DND-41 (cell line): ENCODE measurements at regions not wholly inside any gene's neighbourhood (a gene's known extent, or its start where the extent isn't known, plus 50 kb on each side); places are given as distances from the start of the nearest gene placed in this dataset.

Source experiments
- ATAC-seq: fragments of 200-7000 bp; cut with Tn5 transposase; 3 replicates; pipeline ENCODE4 v1.9.1; 2021; ENCODE audit warnings: low read depth; ENCODE audit not compliant: insufficient read depth
- DNase-seq: peaks from one replicate; pipeline ENCODE4 v3.0.0-alpha.2; 2020
- H2AFZ ChIP-seq: 2 replicates; pipeline ENCODE4 v1.6.0; 2012; ENCODE audit warnings: low read depth, low read length
- H3K27ac ChIP-seq: 2 replicates; pipeline ENCODE4 v1.5.1; 2012; ENCODE audit warnings: low read length, inconsistent platforms
- H3K27me3 ChIP-seq: fragments of 200-600 bp; sonication (generic); 2 replicates; pipeline ENCODE4 v1.6.0; 2012; ENCODE audit warnings: low read length, mild to moderate bottlenecking, inconsistent platforms; ENCODE audit not compliant: insufficient read depth, poor library complexity
- H3K36me3 ChIP-seq: 2 replicates; pipeline ENCODE4 v1.5.1; 2012; ENCODE audit warnings: low read length, inconsistent platforms; ENCODE audit not compliant: insufficient read depth
- H3K4me1 ChIP-seq: 2 replicates; pipeline ENCODE4 v1.5.1; 2012; ENCODE audit warnings: mild to moderate bottlenecking, low read length; ENCODE audit not compliant: insufficient read depth
- H3K4me2 ChIP-seq: 2 replicates; pipeline ENCODE4 v1.6.0; 2012; ENCODE audit warnings: mild to moderate bottlenecking, moderate library complexity, low read length, inconsistent platforms; ENCODE audit not compliant: insufficient read depth
- H3K4me3 ChIP-seq, 2 experiments: fragments of 200-600 bp in 1 of 2; shearing (Covaris generic) in 1 of 2; 2 replicates each; pipeline ENCODE4 v1.5.1; 2012 to 2016; ENCODE audit warnings: inconsistent platforms in 2 of 2, low read length in 2 of 2, mild to moderate bottlenecking in 2 of 2, low read depth in 1 of 2, moderate library complexity in 1 of 2
- H3K79me2 ChIP-seq: 2 replicates; pipeline ENCODE4 v1.6.0; 2012; ENCODE audit warnings: low read length, inconsistent platforms; ENCODE audit not compliant: insufficient read depth
- H3K9ac ChIP-seq: 2 replicates; pipeline ENCODE4 v1.6.0; 2012; ENCODE audit warnings: low read depth, mild to moderate bottlenecking, inconsistent platforms, low read length, moderate library complexity
- H3K9me3 ChIP-seq: 2 replicates; pipeline ENCODE4 v1.5.1; 2012; ENCODE audit warnings: low read length, moderate library complexity, mild to moderate bottlenecking, inconsistent platforms; ENCODE audit not compliant: insufficient read depth, severe bottlenecking
- H4K20me1 ChIP-seq: 2 replicates; pipeline ENCODE4 v1.6.0; 2012; ENCODE audit warnings: low read length; ENCODE audit not compliant: insufficient read depth
- EZH2 ChIP-seq: IDR thresholded peaks from 3 replicates; pipeline ENCODE4 v1.6.1; 2012; ENCODE audit warnings: borderline replicate concordance, low read depth, mild to moderate bottlenecking, moderate library complexity, low read length, inconsistent platforms; ENCODE audit not compliant: severe bottlenecking
- TF ChIP-seq, protein P1 (sequence below): IDR thresholded peaks from 2 replicates; pipeline ENCODE4 v1.5.1; 2012; ENCODE audit warnings: borderline replicate concordance, low read length, moderate library complexity, mild to moderate bottlenecking; ENCODE audit not compliant: poor library complexity, severe bottlenecking; ENCODE audit errors: extremely low read depth

DNA sequence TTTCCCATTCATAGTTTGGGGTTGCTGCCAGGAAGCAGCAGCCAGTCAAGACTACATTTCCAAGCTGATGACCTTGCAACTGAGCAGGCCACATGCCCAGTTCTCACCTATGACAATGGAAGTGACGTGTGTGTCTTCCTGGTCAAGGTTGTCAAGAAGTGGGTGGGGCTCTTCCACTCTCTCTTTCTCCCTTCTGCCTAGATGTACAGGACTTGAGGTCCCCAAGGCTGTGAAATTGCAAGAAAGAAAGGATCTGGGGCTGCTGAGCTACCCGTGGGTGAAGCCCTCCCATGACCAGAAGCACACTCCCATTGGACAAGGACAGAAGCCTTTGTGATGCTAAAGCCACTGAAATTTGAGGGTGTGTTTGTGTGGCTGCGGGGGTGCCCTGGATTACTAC lies 175.1 kb downstream of the LINC00237 start:
- DNase-seq (no peak), ATAC-seq (no peak)
- no peaks in the 10 kb centered on the region for H3K36me3 ChIP-seq
- no peak overlapping the region for H3K4me3 ChIP-seq
- H4K20me1 ChIP-seq: no peaks in the 10 kb centered on the region
- H3K27ac ChIP-seq: no peak overlapping the region
- no peaks in the 10 kb centered on the region for H3K27me3 ChIP-seq
- no peak overlapping the region for H3K9ac ChIP-seq
- no peaks in the 10 kb centered on the region for H3K9me3 ChIP-seq
- H2AFZ ChIP-seq: no peak overlapping the region
- TF ChIP-seq, protein P1, sequence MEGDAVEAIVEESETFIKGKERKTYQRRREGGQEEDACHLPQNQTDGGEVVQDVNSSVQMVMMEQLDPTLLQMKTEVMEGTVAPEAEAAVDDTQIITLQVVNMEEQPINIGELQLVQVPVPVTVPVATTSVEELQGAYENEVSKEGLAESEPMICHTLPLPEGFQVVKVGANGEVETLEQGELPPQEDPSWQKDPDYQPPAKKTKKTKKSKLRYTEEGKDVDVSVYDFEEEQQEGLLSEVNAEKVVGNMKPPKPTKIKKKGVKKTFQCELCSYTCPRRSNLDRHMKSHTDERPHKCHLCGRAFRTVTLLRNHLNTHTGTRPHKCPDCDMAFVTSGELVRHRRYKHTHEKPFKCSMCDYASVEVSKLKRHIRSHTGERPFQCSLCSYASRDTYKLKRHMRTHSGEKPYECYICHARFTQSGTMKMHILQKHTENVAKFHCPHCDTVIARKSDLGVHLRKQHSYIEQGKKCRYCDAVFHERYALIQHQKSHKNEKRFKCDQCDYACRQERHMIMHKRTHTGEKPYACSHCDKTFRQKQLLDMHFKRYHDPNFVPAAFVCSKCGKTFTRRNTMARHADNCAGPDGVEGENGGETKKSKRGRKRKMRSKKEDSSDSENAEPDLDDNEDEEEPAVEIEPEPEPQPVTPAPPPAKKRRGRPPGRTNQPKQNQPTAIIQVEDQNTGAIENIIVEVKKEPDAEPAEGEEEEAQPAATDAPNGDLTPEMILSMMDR: no peak
- no peak for TF ChIP-seq EZH2
- H3K79me2 ChIP-seq: no peaks in the 10 kb centered on the region
- H3K4me2 ChIP-seq: no peak overlapping the region
- H3K4me1 ChIP-seq: no peaks in the 10 kb centered on the region

DNA sequence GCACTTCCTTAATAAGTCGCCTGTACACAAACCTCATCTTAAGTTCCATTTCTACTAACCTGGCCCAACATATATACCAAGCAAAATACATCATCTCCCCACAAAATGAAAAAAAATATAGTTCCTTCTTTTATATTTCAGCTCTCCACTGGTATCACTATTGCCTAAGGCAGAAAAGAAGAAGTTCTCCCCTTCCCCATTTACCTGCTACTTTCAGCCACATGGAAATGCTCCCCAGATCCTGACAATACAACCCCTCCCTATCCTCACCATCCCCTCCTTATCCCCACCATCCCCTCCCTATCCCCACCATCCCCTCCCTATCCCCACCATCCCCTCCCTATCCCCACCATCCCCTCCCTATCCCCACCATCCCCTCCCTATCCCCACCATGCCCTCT lies 175.7 kb downstream of the LINC00237 start:
- Histone ChIP-seq H3K27me3 (no peaks in the 10 kb centered on the region), H3K9ac (no peak overlapping the region), H3K79me2 (no peaks in the 10 kb centered on the region), H3K36me3 (no peaks in the 10 kb centered on the region), H2AFZ (no peak overlapping the region), H3K4me1 (no peaks in the 10 kb centered on the region), H3K4me3 (no peak overlapping the region), H4K20me1 (no peaks in the 10 kb centered on the region), H3K27ac (no peak overlapping the region), H3K9me3 (no peaks in the 10 kb centered on the region), H3K4me2 (no peak overlapping the region)
- ATAC-seq (no peak), DNase-seq (no peak)
- no peak for TF ChIP-seq EZH2
- TF ChIP-seq, protein P1: no peak

DNA sequence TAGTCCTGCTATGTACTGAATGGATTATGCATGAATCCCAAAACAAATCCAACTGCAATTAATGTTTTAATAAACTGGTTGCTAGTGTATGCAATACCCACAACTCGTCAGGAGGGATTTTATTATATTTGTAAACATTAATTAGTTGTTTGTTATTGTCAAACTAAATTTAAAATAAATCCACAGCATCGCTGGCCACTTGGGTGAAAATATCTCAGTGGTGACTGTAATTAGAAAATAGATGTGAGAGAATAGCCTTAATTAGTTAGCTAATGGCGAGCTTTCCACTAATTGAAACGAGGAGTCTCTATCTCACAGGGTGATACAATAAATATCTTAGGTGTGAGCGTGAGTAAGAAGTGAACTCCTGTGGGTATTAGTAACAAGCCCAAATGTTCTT lies 176.8 kb downstream of the LINC00237 start:
- Histone ChIP-seq H2AFZ (no peak overlapping the region), H3K27me3 (no peaks in the 10 kb centered on the region), H3K4me2 (no peak overlapping the region), H3K79me2 (no peaks in the 10 kb centered on the region), H3K4me3 (no peak overlapping the region), H3K27ac (no peak overlapping the region), H3K36me3 (no peaks in the 10 kb centered on the region), H3K9ac (no peak overlapping the region), H3K9me3 (no peaks in the 10 kb centered on the region), H3K4me1 (no peaks in the 10 kb centered on the region), H4K20me1 (no peaks in the 10 kb centered on the region)
- TF ChIP-seq, protein P1: no peak
- TF ChIP-seq EZH2: no peak
- DNase-seq (no peak), ATAC-seq (no peak)
